GM19238 (cell line): ENCODE measurements at regions not wholly inside any gene's neighbourhood (a gene's known extent, or its start where the extent isn't known, plus 50 kb on each side); places are given as distances from the start of the nearest gene placed in this dataset.

Experiments used
- DNase-seq: peaks from one replicate; pipeline ENCODE4 v3.0.0; 2011; ENCODE audit warnings: low spot score; ENCODE audit not compliant: insufficient read length

DNA sequence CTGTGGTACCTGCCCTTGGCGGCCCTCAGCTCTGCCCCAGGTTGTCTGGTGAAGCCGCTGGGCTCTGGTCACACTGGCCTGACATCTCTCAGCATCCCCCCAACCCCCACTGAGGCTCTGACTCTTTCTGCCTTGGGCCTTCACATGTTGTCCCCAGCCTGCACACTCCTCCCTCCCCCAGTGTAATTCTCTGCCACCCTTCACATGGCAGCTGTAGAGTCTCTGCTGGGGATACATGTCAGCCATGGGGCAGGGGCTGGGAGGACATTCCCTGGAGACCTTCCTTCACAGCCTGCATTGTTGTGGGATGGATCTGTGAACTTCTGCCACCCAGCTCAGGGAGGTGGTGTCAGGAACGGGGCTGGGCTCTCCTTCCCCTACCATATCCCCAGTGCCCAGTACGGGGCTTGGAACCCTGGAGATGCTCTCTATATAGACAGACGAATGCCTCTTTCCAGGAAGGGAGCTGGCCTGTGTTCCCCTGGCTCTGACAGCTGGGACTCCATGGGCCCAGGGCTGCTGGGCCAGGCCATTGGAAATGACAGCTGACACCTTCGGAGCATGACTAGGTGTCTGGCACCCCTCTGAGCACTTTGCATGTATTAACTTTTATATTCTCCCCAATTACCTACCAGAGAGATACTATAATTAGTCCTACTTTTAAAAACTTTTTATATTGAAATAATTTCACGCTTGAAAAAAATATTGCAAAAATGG, 151.5 kb downstream of the INHBB start:
- no peak for DNase-seq

DNA sequence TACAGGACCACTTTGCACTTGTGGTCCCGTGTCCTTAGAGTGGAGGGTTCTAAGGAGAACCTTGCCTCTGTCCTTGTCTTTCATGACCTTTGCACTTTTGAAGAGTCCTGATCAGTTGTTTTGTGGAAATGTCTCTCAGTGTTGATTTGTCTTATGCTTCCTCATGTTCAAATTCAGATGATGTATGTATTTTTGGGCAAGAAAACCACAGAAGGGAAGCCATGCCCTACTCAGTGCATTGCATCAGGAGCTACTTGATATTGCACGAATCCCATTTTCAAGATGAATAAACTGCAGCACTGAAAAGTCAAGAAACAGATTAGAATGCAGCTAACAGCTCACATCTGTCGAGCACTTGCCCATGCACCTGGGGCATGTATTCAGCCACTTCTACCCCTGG, 152.2 kb downstream of the INHBB start:
- DNase-seq: no peak

DNA sequence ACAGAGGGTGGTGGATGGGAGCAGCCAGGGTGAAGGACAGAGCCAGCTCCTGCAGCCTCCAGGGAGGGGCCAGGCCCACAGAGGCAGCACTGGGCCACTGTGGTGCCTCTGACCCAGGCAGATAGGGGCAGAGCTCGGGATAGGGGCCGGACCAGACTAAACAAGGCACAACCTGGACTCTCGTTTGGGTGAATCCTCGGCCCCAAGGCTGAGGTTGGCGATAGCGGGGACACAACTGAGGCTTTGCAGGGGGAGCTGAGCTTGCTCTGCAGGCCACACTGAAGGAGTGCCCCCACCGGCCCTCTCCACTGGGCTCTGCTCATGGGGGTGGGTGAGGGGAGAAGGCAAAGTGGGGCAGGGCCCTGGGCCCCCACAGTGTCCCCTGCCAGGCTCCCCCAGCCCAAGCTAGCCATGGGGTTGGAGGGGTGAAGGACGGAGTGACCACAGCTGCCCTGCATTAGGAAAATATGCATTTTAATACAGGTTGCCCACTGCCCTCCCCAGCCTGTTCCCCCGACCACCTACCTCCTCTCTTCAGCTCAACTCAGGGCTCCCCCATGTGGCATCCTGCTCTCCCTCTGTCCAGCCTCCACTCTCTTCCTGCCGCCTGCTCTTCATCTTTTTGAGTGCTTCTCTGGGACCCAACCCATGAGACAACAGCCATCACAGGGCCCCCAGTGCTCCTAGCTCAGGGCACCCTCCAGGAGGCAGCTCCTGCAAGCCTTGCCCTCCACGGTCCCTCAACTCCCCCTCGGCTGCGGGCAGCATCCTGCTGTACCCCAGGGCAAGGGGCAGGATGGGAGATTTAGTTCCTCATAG, 152.8 kb downstream of the INHBB start:
- no peak for DNase-seq

DNA sequence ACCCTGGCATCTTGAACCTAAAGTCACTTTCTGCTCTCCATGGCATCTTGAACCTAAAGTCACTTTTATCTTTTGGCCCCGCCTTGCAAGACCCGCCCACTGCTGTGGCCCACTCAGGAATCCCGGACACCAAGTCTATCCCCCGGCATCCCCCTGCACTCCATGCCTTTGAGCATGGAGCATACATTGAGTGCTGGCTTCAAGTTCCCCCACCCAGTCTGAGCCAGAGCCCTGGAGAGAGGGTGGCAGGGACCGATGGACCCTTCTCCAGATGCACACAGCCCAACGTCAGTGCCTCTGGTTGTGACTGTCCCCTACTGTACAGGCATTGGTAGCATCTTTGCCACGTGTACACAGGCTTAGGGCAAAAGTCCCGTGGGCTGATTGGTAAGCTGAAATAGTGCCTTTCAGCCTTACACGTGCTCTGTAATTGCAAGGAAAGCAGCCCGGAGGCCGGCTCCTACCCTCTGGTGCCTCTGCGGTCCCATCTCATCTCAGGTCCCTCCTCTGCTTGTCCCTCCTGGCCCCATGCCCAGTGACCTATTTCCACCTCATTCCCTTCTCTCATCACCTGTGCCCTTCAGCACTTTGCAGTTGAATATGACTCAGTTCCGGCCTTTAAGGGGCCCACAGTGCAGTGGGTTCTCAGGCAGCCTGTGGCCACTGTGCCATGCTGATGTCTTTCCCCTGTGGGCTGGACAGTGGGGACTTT, 154.0 kb downstream of the INHBB start:
- no peak for DNase-seq

DNA sequence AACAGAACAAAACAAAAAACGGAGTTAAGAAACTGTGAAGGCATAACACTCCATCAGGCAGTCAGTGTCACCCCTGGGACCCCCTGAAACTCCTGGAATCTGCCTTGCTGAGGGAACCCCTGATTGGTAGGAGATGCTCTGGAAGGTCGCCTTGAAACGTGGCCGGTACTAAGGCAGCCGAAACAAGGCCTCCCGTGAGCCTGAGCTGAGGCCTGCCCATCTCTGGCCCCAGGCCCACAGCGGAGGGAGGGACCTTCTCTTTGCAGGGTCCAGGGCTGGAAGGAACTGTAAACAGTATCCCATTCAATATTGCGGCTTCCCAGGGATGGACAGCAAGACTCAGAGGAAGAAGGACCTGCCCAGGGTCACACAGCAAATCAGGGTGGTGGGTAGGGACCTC, 155.7 kb downstream of the INHBB start:
- no peak for DNase-seq

DNA sequence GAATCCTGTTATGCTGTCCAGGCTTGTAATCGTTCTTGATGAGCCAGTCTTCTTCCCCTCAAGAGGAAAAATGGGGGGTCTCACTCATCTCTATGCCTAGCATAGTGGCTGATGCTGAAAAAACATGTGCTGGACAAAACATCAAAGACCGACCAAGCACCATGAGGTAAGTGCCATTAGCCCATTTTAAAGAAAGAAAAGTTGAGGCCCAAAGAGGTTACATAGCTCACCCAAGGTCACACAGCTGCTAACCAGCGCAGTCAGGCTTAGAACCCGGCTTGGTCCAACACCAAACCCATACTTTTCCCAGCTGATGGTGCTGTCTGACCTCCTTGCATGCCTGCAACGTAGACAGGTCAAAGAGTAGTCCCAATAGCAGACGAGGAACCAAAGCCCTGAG, 156.4 kb downstream of the INHBB start:
- DNase-seq: no peak

DNA sequence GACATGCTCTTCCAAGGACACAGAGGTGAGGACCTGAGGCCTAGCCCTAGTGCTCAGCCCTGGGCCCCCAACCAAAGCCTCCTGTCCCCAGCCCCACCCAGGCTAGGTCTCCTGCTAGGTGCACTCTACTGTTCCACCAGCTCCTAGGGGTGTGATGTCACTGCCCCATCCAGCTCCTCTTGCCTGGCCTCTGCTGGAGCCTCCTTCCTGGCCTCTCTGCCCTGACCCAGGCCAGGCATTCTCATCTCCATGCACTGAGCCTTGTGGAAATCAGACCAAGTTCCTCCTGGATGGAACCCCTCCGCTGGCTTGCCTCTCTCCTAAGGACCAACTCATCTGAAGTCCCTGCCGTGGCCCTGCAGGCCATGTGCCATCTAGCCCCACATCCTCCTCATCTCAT, 156.8 kb downstream of the INHBB start:
- no peak for DNase-seq

DNA sequence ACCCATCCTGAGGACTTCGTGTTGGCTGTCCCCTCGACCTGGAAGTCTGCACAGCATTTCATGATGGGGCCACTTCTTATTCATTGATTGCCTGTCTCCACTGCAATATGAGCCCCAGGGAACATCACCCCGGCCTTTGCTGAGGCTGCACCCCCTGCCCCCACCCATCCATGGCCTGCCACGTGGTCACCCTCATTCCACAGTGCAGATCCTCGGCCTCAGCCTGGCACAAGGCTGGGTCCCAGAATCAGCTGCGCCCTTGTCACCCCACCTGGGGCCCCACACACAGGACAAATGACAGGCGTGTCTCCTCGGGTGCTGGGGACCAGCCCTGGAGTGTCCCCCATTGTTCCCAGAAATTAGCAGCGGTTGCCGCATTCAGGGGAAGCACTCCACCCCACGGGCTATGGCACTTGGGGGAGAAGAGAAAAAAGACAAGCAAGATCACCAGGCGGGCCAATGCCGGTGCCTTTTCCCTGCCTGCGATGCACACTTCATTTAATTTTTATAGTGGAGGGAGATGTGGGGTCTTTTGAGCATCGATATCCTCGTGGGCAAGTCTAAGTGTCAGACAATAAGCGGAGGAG, 157.4 kb downstream of the INHBB start:
- DNase-seq: no peak

DNA sequence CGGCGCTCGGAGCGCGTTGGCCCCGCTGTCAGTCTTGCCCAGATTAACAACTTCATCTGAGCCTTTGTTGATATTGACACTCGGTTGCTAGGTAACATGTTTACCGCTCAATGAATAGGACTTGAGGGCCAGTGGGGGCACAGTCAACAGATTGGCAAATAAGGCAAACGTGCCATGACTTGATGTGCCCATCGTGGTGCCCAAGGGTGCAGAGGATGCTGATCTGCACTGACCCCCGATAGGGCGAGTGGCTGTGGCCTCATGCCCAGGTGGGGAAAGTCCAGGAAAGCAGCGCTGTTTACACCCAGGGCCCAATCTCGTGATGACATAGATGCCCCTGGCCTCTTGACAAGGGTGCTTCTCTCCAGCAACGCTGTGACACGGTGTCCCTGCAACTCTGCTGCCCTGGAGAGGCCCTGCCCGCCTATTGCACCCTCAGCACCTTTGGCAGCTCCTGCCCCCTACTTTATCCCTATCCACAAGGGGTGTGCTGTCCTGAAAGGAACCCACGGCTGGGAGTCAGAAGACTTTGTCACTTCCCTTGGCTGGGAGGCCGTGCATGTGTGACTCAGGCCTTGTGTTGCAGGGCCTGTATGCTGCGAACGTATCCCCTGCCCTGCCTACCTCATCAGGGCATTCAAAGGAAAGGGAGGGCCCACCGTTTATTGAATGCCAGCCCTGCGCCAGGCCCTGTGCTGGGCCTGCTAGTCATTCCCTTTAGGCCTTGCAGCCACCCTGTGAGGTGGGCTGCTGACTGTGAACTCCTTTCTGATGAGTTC, 158.0 kb downstream of the INHBB start:
- DNase-seq: no peak

DNA sequence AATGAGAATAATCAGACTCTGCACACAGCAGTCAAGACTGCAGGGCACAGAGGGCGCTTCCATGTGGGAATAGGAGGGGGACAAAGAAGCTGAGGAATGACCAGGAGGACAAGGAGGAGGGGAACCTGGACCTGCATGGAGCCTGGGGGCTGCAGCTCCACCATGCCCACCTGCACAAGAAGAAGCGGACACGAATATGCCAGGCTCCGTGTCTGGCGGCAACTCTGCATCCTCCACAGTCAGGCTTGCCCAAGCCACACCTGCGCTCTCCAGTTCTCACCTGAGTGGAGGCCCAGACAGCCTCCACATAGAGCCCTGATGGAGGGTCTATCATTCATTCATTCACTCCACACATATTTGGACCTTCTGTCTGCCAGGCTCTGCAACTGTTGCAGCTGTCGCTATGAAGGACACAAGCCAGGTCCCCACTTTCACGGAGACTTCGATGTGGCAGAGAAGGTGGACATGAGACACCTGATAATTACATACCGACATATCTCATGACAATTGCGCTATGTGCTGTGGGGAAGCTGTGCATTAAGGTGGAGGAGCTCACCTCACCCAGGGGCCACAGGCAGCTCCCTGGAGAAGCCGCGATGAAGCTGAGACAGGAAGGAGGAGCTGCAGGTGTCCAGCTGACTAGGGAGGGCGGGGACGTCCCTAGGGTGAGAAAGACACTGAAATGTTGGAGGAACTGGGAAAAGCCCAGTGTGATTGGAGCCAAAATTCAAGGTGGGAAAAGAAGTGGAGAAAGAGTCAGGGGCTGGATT, 159.2 kb downstream of the INHBB start:
- DNase-seq: no peak

DNA sequence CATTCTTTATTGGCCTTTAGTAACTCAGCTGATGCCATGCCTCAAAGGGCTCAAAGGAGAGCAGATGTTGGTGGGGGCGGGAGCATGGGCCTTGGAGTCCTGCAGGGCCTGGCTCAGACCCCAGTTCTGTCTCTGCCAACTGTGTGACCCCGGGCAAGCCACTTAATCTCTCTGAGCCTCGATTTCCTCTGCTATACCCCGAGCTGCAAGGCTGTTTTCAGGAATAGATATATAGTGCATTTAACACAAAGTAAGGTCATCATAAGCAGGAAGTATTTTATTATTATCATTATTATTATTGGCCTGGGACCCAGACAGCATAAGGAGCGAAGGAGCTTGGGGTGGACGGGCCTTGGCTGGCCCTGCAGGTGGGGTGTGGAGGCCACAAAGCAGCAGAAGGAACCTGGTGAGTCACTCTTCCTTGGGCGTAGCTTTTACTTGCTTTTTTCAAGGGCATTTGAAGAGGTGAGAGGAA, 162.7 kb downstream of the INHBB start:
- DNase-seq: no peak

DNA sequence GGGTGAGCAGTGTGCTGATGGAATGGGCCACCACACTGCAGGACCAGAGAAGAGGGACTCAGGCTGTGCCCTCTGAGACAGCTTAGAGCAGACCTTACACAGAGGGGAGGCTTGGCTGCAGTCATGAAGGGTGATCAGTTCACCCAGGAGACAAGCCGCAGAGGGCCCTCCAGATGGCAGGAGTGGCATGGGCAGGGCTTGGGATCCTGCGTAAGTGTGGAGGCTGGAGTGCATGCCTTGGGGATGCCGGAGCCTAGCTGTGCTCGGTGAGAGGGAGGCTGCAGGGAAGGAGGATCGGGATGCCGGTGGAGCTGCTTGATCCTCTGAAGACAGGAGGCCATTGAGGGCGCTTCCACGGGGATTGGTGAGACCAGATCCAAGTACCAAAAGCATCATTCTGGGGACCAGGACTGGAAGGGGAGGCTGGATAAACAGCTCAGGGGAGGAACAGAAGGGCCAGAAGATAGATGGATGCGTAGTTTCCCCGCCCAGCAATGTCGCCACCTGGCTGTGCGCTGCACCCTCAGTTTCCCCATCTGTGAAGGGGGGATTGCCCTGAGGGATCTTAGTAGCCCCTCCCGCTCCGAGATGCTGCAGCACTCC, 163.4 kb downstream of the INHBB start:
- DNase-seq: no peak

DNA sequence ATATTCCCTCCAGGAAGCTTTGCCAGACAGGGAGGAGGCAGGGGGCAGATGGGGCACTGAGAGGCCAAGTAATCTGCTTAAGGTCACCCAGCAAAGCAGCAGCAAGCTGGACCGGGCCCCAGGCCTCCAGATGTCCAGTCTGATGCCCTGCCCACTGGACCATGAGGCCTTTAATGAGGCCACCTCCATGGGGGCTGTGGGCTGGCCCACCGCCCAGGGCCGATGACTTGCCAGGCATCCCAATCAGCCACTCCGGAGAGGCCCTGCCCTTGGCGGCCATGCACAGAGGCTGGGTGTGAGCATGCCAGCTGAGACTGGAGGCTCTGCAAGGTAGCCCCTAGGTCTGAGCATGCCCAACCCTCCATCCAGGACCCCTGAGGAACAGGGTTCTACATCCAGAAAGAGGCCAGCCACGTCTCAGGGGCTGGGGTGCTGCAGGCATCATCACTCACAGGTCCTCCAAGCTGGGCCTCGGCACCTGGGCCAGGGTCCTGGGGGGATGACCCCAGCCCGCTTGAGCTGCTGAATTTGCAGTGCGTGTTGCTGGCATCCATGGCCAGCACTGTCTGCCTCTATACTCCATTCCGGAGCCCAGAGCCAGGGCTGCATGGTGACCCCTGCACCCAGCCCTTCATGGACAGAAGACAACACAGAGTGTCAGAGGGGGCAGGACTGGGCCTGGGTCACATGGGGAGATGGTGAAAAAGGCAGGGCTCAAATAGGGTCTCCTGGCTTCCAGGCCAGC, 164.2 kb downstream of the INHBB start:
- no peak for DNase-seq

DNA sequence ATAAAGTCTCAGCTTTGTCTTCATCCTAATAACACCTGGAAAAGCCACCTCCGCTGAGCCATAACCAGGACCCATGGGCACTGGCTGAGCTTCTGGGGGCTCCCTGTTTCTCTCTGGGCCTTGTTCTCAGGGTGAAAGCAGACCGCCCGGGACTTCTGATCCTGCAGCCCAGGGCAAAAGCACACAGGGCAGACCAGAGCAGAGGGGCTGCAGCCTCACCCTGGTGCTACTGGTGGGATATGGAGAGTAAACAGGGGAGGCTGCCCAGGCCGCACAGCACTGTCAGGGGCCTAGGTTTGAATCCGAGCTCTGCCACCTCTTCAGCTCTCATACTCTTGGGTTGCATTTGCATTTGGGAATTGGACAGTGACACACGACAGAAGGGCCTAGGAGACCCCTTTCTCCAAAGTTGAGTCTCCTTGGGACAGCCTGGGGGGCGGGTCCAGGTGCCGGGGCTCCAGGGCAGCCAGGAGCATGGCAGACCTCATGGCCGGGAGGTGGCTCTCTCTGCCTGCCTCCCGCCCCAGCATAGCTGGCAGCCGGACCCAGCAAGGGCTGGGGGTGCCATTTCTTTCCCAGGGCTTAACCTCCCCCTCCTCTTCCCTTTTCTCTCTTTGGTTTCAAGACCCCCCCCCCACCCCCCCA, 164.9 kb downstream of the INHBB start:
- no peak for DNase-seq

DNA sequence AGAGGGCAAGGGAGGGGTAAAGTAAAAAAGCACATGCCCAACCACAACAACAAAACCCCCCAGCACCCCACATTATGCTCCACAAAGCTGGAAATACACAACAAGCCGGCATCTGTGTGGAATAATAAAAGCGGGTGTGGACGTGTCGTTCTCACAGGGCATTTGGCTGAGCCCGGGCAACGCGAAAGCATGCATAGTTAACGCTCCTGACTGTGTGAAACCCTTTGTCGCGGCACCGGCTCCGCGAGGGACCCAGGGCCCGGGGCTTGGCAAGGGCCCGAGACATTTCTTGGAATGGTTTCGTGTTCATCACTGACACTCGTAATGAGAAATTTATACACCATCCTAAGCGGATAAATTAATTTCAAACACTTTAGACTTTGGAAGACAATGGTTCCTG, 165.6 kb downstream of the INHBB start:
- no peak for DNase-seq

DNA sequence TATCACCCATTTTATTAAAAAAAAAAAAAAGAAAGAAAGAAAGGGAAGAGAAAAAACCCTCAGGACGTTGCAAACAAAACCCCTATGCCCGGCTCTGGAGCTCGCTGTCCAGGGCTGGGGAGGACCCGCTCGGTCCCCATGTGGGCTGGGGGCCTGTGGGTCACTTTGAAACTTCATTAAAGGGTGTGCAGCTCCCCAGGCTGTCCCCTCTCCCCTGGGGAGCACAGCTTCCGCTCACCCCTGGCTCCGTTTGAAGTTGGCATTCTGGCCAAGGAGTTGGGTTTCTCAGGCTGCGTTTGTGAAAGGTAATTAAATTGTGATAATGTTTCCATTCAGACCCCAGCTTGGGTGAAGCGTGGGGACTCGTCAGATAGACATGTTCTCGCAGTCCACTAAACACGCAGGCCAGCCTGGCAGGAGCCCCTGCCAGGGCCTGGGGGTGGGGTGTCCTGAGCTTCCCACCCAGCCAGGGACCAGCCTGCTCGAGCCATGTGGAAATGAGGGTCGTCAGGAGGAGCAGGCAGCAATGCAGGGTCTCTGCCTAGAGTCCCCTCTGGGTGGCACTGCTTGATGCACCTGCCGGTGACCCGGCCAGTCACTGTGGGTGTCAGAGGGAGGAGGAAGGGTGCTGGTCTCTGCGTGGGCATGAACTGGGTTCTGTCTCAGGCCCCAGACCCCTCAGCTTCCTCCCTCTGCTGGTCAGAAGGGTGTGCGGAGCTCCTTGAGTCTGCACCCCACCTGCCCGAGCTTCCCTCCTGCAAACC, 166.2 kb downstream of the INHBB start:
- no peak for DNase-seq

DNA sequence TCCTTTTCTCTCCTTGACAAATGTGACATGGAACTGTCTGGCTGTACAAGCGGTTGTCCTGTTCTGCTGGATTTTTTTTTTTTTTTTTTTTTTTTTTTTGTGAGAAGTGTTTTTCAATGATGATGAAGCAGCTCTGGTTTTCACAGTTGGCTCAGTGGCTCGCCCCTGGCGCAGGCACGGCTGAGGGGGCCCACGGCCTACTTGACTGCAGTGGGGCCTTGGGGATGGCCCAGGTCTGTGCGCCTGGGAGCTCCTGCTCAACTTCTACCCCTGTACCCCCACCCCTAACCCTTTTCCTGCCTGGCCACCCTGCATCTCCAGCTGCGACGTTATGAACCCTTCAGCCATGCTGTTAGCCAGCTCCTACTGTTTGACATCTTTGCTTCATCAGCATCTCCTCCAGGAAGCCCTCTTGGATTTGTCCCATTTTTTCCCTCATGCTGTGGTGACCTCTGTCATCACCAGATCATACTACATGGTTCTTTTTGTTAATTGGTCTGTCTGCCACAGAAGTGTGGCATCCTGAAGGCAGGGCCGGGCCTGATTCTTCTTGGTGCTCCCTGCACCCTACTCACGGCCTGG, 167.9 kb downstream of the INHBB start:
- DNase-seq: no peak

DNA sequence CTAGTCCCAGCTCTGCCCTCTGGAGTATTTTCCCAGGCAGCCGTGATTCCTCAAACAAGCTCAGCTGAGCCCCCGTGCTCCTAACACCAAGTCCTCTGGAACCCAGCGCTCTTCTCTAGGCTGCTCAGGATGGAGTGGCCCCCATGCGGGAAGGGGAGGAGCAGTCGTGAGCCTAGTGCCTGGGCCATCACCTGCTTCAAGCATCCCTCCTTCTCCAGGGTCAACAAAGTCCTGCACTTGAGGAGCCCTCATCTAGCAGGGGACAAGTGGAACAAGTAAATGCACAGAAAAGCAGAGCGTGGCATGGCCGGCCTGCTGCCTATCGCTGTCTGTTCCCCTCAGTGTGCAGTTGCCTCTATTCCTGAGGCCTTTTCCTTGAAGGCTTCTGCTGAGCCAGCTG, 168.6 kb downstream of the INHBB start:
- DNase-seq: no peak
